ENCODE measurements at regions not wholly inside any gene's neighbourhood (a gene's known extent, or its start where the extent isn't known, plus 50 kb on each side); places are given as distances from the start of the nearest gene placed in this dataset.
"Not testable (repeated sequence)": the region's sequence is repeated elsewhere in the genome, so short reads cannot be mapped to it uniquely, and the experiment has no call there.

- DNase-seq: no peak
Measured at GRCh38 chr4:92014067-92014466, 289.7 kb upstream of the GRID2 start.

- no peak for DNase-seq
Measured at GRCh38 chr4:92021203-92021602, 282.6 kb upstream of the GRID2 start.

GRCh38 chr4:92021788-92022187 lies 282.0 kb upstream of the GRID2 start:
- no peak for DNase-seq

- DNase-seq: not testable (repeated sequence)
Measured at GRCh38 chr4:92028830-92029229, 274.9 kb upstream of the GRID2 start.

- no peak for DNase-seq
Measured at GRCh38 chr4:92031825-92032224, 271.9 kb upstream of the GRID2 start.

- no peak for DNase-seq
Measured at GRCh38 chr4:92035666-92036065, 268.1 kb upstream of the GRID2 start.

GRCh38 chr4:92045718-92046117 lies 258.0 kb upstream of the GRID2 start:
- no peak for DNase-seq

- peak in 1 of 2 experiments; percentile 30 for DNase-seq
Measured at GRCh38 chr4:92047209-92047875, 256.4 kb upstream of the GRID2 start.

- DNase-seq: no peak
Measured at GRCh38 chr4:92050875-92051274, 252.9 kb upstream of the GRID2 start.

GRCh38 chr4:92059615-92060014 lies 244.2 kb upstream of the GRID2 start:
- DNase-seq: peak in 1 of 2 experiments; percentile 27

- no peak for DNase-seq
Measured at GRCh38 chr4:92060333-92060732, 243.4 kb upstream of the GRID2 start.

GRCh38 chr4:92064574-92064973 lies 239.2 kb upstream of the GRID2 start:
- no peak for DNase-seq

- no peak for DNase-seq
Measured at GRCh38 chr4:92066485-92066884, 237.3 kb upstream of the GRID2 start.

- DNase-seq: no peak
Measured at GRCh38 chr4:92071587-92071986, 232.2 kb upstream of the GRID2 start.

GRCh38 chr4:92074839-92075238 lies 228.9 kb upstream of the GRID2 start:
- no peak for DNase-seq

- no peak for DNase-seq
Measured at GRCh38 chr4:92090887-92091286, 212.9 kb upstream of the GRID2 start.

GRCh38 chr4:92091335-92091734 lies 212.4 kb upstream of the GRID2 start:
- DNase-seq: no peak

GRCh38 chr4:92099861-92100260 lies 203.9 kb upstream of the GRID2 start:
- peak; percentile 80 to 94 for DNase-seq

- DNase-seq: peak; percentile 65 to 92
Measured at GRCh38 chr4:92100975-92101374, 202.8 kb upstream of the GRID2 start.

GRCh38 chr4:92101737-92102172 lies 202.0 kb upstream of the GRID2 start:
- DNase-seq: peak; percentile 19 to 61

- peak in 1 of 2 experiments; percentile 58 for DNase-seq
Measured at GRCh38 chr4:92104506-92104905, 199.3 kb upstream of the GRID2 start.

GRCh38 chr4:92106816-92107215 lies 196.9 kb upstream of the GRID2 start:
- no peak for DNase-seq

- DNase-seq: no peak
Measured at GRCh38 chr4:92111493-92111892, 192.3 kb upstream of the GRID2 start.

- DNase-seq: no peak
Measured at GRCh38 chr4:92112805-92113204, 191.0 kb upstream of the GRID2 start.

- DNase-seq: peak; percentile 96 to 98
Measured at GRCh38 chr4:92120810-92121498, 182.8 kb upstream of the GRID2 start.
